VCaP (cell line): ENCODE measurements at regions not wholly inside any gene's neighbourhood (a gene's known extent, or its start where the extent isn't known, plus 50 kb on each side); places are given as distances from the start of the nearest gene placed in this dataset.
A peak's percentile ranks its signal among the peaks of the same experiment; 100 is the strongest.

Experiments used
- H3K27ac ChIP-seq: fragments of 450-650 bp; 2 replicates; pipeline ENCODE4 v1.5.1; 2017
- TF ChIP-seq, protein P1 (sequence below): fragments of 450-650 bp; conservative IDR thresholded peaks from 2 replicates; pipeline ENCODE4 v1.5.1; 2017; ENCODE audit warnings: mild to moderate bottlenecking, moderate library complexity

DNA sequence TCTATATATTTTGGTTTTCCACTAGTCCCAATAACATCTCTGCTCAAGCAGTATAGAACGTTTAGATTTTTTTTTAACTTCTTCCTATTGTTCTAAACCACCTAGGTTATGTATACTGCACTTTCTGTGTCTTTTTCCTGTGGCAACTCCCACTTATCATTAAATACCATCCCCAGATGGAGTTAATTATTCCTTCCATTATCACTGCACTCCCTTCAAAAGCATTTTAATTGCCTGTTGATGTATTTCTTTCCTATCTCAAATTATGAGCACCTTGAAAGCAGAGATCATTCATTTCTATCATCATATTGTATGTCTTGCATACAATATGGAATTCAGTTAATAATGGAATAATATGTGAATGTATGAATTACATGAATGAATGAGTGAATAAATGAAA is 148.0 kb downstream of the HGF start:
- TF ChIP-seq, protein P1, sequence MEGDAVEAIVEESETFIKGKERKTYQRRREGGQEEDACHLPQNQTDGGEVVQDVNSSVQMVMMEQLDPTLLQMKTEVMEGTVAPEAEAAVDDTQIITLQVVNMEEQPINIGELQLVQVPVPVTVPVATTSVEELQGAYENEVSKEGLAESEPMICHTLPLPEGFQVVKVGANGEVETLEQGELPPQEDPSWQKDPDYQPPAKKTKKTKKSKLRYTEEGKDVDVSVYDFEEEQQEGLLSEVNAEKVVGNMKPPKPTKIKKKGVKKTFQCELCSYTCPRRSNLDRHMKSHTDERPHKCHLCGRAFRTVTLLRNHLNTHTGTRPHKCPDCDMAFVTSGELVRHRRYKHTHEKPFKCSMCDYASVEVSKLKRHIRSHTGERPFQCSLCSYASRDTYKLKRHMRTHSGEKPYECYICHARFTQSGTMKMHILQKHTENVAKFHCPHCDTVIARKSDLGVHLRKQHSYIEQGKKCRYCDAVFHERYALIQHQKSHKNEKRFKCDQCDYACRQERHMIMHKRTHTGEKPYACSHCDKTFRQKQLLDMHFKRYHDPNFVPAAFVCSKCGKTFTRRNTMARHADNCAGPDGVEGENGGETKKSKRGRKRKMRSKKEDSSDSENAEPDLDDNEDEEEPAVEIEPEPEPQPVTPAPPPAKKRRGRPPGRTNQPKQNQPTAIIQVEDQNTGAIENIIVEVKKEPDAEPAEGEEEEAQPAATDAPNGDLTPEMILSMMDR, result no peak
- no peak overlapping the region for H3K27ac ChIP-seq

DNA sequence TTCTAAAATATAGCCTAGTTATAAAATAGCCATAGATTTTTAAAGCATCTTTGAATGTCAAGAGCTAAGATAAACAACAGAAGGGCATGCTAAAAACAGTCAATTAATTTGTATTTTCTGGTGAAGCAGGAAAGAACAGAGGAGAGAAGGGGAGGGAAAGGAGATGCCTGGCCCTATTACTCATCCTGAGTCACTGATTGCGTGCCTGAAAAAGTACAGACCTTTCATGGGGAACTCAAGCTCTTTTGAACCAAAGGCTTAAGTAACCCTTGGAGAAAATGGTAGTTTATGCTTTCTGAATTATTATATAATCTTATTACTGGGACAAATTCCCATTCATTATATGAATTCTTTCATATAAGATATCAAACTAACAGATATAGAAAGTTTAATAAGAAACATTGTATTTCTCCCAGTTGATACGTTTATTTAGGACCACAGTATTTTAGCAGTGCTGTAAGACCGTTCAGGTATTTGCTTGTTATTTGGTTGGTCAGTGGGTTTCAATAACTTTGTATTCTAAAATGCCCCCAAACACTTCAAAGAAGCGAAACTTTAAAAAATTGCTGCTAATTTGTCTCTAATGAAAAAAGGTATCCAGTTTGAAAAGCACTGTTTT is 151.3 kb downstream of the HGF start:
- no peak overlapping the region for H3K27ac ChIP-seq
- TF ChIP-seq, protein P1, result no peak

DNA sequence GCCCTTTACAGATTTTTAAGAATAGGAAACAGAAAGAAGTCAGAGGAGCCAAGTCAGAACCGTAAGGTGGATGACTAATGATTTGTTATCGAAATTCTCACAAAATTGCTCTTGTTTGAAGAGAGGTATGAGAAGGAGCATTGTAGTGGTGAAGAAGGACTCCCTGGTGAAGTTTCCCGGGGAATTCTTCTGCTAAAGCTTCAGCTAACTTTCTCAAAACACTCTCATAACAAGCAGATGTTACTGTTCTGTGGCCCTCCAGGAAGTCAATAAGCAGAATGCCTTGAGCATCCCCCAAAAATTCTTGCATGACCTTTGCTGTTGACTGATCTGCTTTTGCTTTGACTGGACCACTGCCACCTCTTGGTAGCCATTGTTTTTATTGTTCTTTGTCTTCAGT is 152.9 kb downstream of the HGF start:
- H3K27ac ChIP-seq, result no peak overlapping the region
- TF ChIP-seq, protein P1, result no peak

DNA sequence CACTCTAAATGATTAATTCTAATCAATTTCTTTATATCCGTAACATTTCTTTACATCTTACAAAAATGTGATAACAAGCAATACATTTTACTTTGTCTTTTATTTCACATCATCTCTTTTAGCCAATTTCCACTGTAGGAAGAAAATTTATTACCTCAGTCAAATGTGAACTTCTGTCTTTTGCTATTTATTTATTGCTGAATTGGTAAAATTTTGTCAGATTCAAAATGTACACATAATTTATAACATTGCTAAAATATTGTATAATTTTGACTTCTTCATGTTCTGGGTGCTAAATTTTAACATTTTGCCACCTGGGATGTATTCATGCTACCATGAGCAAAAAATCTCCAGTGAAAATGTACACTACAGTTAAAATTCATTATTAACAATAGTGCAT is 158.0 kb downstream of the HGF start:
- TF ChIP-seq, protein P1, result no peak
- no peak overlapping the region for H3K27ac ChIP-seq

DNA sequence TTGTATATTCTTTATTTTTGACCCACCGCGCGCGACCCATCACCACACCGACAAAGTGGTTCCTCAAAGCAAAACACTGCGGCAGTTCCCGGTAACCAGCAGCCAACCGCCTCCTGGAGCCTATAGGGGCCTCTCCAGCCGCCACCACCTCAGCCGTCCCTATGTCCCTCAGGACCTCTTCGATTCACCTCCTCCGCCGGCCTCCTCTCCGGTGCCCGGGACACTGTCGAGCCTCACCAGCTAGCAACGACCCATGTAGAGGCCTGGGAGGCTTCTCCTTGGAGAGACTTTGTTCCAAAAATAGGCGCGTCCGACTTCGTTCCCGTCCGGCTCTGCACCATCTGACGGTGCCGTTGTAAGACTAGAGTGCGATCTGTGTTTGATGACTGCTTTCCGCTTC is 158.8 kb downstream of the HGF start:
- TF ChIP-seq, protein P1, result no peak

DNA sequence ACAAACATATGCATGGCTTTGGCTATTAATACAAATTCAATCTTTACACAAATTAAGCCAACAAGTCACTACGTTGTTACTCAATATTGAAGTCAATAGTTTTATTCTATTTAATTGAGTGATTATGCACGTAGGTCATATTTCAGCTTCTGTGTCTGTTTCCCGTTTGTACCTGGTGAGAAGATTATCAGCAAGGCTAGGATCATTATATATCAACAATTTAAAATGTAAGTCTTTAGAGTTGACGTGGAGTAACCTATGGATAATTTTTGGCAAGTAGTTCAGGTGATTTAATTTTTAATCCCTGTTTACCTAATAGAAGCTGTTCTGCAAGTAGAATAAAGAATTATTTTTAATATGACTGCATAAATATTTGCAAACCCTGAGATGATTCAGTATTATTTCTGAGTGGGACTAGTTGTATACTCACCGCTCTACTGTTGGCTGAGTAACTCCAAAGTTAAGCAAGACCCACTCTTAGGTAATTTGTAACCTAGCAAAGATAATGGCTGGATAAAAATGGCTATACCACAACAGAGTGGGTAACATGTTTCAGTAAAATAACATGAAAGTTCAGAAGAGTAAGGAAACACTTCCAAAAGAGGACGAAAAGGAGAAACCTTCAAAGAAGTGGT is 161.0 kb downstream of the HGF start:
- TF ChIP-seq, protein P1, result no peak
- H3K27ac ChIP-seq, result peak overlapping the region; percentile 74; the same call in 1 of the 2 replicates

More for the DNA sequence above, 158.8 kb downstream of the HGF start:
- H3K27ac ChIP-seq, result peak overlapping the region; percentile 3; the same call in 1 of the 2 replicates

DNA sequence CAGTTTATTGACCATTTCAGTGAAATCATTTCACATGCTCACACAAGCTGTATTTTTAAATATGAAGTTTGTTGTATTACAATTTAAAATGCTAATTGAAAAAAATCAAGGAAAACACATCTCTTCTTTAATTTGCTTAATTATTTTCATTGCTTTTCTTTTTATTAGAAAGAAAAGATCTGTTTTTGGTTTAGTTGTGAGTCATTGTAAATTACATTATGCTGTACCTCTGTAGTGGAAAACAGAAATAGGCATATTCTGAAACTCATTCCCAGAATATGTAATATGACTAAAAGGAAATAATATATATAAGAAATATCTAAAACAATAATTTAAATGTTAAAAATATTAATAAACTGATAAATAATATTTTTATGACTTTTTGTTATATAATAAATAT is 161.9 kb downstream of the HGF start:
- H3K27ac ChIP-seq, result peak overlapping the region; percentile 74
- TF ChIP-seq, protein P1, result no peak
